ENCODE measurements at regions not wholly inside any gene's neighbourhood (a gene's known extent, or its start where the extent isn't known, plus 50 kb on each side); places are given as distances from the start of the nearest gene placed in this dataset.

DNA sequence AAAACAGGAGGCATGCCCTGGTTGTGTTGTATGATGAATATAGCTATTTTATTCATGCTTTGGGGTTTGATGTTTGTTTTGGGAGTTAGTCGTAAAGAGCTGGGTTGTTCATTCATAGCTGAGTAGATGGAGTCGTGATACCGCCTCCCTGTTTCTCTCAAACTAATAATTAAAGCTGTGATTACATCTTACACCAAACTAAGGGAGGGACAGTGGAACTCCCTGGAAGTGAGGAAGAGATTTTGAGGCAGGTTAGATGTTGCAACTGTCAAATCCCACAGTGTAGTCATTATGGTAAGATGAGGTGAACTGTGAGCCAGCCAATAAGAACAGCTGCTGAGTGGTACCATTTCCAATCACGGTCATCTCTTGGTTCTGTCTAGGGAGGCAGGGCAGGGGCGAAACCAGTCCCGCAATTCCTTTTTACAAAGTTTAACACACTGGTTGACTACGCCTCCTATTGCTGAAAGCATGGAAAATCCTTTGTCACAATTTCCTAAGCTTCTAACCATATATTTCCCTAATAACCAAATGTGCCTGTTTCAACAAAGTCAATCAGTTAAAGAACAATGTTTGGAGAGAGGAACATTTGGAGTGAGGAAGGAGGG, 207.6 kb upstream of the SERP2 start:
- H3K4me1 ChIP-seq (ENCODE audit: insufficient read depth, low read length), result no peaks in the 10 kb centered on the region
- no peak overlapping the region for H4K5ac ChIP-seq (ENCODE audit: insufficient read length, low read depth, low read length)
- no peak overlapping the region for H2BK5ac ChIP-seq (ENCODE audit: insufficient read length, low read length)
- no peak overlapping the region for H4K8ac ChIP-seq (replicated peaks; ENCODE audit: insufficient read length, low read depth, low read length)
- no peaks in the 10 kb centered on the region for H3K27me3 Mint-ChIP-seq (ENCODE audit: low read depth)
- H4K20me1 ChIP-seq (ENCODE audit: control insufficient read depth, insufficient read depth, insufficient read length), result no peaks in the 10 kb centered on the region
- TF ChIP-seq, protein P1, sequence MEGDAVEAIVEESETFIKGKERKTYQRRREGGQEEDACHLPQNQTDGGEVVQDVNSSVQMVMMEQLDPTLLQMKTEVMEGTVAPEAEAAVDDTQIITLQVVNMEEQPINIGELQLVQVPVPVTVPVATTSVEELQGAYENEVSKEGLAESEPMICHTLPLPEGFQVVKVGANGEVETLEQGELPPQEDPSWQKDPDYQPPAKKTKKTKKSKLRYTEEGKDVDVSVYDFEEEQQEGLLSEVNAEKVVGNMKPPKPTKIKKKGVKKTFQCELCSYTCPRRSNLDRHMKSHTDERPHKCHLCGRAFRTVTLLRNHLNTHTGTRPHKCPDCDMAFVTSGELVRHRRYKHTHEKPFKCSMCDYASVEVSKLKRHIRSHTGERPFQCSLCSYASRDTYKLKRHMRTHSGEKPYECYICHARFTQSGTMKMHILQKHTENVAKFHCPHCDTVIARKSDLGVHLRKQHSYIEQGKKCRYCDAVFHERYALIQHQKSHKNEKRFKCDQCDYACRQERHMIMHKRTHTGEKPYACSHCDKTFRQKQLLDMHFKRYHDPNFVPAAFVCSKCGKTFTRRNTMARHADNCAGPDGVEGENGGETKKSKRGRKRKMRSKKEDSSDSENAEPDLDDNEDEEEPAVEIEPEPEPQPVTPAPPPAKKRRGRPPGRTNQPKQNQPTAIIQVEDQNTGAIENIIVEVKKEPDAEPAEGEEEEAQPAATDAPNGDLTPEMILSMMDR (conservative IDR thresholded peaks at IDR 0.05), result peak; percentile 50; the same call in 2 of the 3 replicates
- H3K23ac ChIP-seq (ENCODE audit: insufficient read length, low read depth, low read length), result no peak overlapping the region
- H3K23me2 ChIP-seq (ENCODE audit: insufficient read length, low read depth, low read length, poor library complexity, severe bottlenecking), result no peaks in the 10 kb centered on the region
- H3K4me3 Mint-ChIP-seq, result no peak overlapping the region
- no peak overlapping the region for H3K27ac Mint-ChIP-seq
- H3K4me1 Mint-ChIP-seq, result peaks cover 0 to 4% of the 10 kb centered on the region in 2 experiments; a peak in 1 of 4 replicates
- H3K18ac ChIP-seq (ENCODE audit: insufficient read length, low read depth, low read length), result no peak overlapping the region
- H2AFZ ChIP-seq (ENCODE audit: low read length), result no peak overlapping the region
- no peak overlapping the region for H4K91ac ChIP-seq (ENCODE audit: insufficient read length, low read depth, low read length)
- H3K36me3 Mint-ChIP-seq (ENCODE audit: insufficient read depth in 1 of 3, low read depth in 3 of 3), result no peaks in the 10 kb centered on the region
- H3K79me2 ChIP-seq (ENCODE audit: insufficient read depth, low read length), result no peaks in the 10 kb centered on the region
- no CpG with 5 or more reads among the region's 7 CpGs for WGBS (ENCODE audit: extremely low coverage, insufficient read length, low lambda C conversion rate)
- H2BK120ac ChIP-seq (ENCODE audit: low read depth, low read length, poor library complexity, severe bottlenecking), result no peak overlapping the region
- H3K56ac ChIP-seq (ENCODE audit: insufficient read length, low read depth, low read length), result no peak overlapping the region
- peak; percentile 37 for DNase-seq
- no peaks in the 10 kb centered on the region for H3K9me3 ChIP-seq (ENCODE audit: control insufficient read depth, low read depth, low read length)
- H3T11ph ChIP-seq (ENCODE audit: low read length), result no peak overlapping the region
- no peak overlapping the region for H3K14ac ChIP-seq (ENCODE audit: insufficient read depth, low read length)
- H3K9me3 Mint-ChIP-seq, result no peaks in the 10 kb centered on the region
- H3K4me2 ChIP-seq (ENCODE audit: insufficient read depth, insufficient read length, low read length), result no peak overlapping the region
- no peak overlapping the region for H3K4ac ChIP-seq (ENCODE audit: low read depth, low read length)
- H2BK20ac ChIP-seq (ENCODE audit: low read depth, low read length, poor library complexity, severe bottlenecking), result no peak overlapping the region
- H3K9ac ChIP-seq (ENCODE audit: extremely low read depth, insufficient read length, low read length), result no peak overlapping the region
- H3K27me3 ChIP-seq (ENCODE audit: insufficient read depth, low read length), result no peaks in the 10 kb centered on the region
- H2AK5ac ChIP-seq (ENCODE audit: insufficient read length, low read length), result no peak overlapping the region
- no peak overlapping the region for H2BK15ac ChIP-seq (ENCODE audit: low read depth, low read length)
- no peaks in the 10 kb centered on the region for H3K79me1 ChIP-seq (ENCODE audit: insufficient read depth, low read depth, low read length, poor library complexity, severe bottlenecking)
- no peak overlapping the region for H3K27ac ChIP-seq (ENCODE audit: insufficient read length, low read depth, low read length)
- no peak overlapping the region for H2BK12ac ChIP-seq (ENCODE audit: insufficient read length, low read depth, low read length)

All from H9 (cell line).